Stimulated activated CD8-positive, alpha-beta memory T cell treated with anti-CD3 and anti-CD28 coated beads, Interleukin-4, amount 100 ng/mL, for 4 hours (primary cell): ENCODE measurements at regions not wholly inside any gene's neighbourhood (a gene's known extent, or its start where the extent isn't known, plus 50 kb on each side); places are given as distances from the start of the nearest gene placed in this dataset.

Experiments used
- DNase-seq, 2 donors: peaks; one replicate each; pipeline ENCODE4 v3.0.0-alpha.2; 2020; ENCODE audit warnings: low read depth in 2 of 2, low spot score in 1 of 2

DNA sequence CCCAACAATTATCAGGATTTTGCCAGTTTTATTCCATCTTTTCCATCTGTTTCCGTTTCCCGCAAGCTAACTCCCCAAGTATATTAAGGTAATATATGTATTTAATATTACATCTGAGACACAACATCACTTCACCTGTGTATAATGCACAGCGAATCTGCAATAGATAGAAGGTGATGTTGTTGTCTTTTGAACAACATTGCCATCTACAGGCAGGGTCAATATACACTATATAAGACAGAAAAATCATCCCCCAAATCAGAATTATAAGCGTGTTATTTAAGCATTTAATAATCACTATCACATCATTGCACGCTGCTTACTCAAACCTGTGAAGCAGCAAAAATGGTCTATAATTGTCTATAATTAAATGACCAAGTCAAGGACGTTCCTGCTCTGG, 1115.5 kb downstream of the NLGN4X start:
- no peak for DNase-seq

DNA sequence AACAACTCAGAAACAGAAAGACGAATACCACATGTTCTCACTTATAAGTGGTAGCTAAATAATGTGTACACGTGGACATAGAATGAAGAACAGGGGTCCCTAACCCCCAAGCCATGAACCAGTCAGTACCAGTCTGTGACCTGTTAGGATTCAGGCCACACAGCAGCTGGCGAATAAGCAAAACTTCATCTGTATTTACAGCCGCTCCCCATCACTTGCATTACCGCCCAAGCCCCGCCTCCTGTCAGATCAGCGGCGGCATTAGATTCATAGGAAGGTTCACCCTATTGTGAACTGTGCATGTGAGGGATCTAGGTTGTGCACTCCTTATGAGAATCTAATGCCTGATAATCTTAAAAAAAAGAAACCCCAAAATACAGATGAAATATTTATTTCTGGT, 1128.7 kb downstream of the NLGN4X start:
- DNase-seq = no peak

DNA sequence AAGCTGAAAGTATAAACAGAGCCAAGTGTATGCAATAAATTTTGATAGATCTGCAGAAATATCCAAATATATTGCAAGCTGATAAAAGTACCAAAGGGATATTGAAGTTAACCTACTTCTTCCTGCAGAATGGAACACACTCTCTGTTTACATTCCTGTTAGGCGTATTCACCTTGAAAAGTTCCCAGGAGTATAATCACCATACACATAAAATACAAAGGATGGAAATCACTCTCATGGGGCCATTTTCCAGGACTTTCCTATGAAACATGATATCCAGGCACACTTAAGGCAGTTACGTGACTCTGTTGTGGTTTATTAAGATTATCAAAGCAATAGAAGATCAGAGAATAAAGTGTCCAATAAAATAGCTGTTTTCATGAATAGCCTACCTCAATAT, 1142.3 kb downstream of the NLGN4X start:
- no peak for DNase-seq

DNA sequence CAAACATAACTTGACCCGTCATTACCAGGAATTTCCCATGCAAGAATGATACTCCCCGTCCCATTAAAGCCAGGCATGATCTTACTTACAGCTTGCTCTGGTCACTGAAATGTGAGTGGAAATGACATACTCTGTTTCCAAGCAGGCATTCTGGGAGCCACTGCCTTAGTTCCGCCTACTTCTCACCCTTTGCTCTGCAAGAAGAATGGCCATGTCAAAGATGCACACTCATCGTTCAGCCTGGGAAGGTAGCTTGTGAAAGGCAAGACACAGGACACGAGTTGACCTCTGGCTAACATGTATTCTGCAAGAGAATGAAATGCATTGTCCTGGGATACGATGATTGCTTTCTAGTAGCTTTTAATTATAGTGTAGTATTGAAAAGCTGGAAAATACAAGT, 1144.4 kb downstream of the NLGN4X start:
- no peak for DNase-seq

DNA sequence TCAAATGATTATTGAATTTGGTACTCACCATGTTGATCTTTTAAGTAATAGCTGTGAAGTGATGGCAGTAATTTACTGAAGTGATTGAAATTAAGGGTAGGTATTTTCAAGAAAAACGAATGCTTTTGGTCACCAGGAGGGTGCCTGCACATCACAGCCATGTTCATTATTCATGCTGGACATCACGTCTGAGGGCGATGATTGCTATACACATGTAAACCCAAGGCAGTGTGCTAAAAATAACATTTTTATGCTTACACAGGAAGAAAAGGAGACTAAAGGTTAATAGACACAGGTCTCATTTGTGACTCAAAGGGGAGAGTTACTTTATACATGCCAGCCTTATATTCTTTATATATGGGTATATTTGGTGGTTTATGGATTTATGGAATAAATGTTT, 1146.0 kb downstream of the NLGN4X start:
- no peak for DNase-seq

DNA sequence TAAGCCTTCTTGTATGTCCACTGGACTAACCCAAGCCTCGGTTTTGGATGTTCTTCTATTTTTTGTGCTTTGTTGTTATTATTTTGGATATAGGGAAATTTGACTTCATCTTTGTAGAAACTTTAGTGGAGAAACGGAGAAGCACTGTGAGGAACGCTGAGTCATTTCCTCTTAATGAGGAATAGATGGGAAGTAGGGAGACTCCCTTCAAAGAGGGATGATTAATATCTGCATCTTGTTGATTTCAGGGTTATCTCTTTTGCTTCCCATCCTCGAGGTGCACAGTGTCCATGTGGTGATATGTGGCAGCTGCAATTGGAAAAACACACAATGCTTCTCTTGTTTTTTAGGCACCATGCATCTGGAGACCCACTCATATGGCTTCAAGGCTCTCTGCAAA, 1147.9 kb downstream of the NLGN4X start:
- no peak for DNase-seq

GRCh38 chrX:5068550-5068949, 1160.1 kb downstream of the NLGN4X start:
- no peak for DNase-seq

DNA sequence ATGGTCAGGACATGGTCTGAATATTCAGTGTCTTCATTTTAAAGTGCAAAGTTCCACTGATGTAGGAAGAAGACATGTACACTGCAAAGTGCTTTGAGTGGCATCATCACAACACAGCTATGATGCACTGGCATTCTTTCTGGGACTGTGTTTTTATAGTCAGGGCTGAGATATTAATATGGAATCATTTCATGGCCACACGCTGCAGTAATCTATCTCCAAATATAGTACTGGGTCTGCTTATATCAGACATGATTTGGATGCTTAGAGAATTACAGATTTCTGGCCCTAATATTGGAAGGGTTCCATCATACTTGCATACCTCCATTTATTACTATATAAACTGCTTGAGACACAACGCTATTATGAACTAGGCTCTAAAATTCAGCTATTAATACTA, 1170.9 kb downstream of the NLGN4X start:
- DNase-seq = no peak

DNA sequence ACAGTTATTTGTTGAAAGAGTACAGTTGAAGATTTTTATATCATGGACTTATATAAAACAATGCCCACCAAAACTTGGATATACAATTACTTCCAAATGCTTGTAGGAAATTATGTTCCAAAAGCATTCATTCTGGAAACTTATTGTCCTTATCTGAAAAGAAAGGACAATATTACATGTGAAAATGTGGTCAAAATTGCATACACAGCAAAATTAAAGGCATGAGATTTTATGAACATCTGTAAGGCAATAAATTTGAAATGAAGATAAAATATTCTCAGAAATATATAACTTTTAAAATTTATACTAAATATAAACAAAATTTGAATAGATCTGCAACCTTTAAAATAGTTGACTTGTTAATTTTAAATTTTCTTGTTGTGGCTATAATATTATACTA, 1173.8 kb downstream of the NLGN4X start:
- DNase-seq = no peak

DNA sequence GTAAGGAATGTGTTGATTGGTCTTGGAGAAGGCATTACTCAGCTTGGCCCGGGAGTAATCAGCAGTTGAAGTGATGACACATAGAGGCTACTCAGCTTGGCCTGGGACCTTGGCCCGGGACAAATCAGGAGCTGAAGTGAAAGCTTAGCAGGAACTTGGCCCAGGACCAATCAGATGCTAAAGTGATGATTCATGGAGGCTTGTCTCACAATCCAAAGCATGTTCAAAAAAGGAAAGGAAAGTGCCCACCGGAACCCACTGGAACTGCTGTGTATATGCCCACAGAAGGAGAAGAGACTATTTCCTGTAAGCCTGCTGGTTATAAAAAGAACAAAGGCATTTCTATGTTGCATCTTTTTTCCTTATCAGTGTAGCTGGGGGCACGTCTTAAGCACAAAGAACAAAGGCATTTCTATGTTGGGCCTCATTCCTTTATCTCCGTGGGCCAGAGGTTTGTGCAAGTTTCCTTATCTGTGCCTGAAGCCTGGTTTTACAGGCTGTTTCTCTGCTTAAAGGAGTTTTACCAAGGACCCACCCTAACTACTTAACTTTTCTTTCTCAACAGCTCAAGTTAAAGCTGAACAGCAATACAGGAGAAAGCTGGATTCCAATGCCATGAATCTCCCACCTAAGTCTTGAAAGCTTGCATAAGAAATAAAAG, 1176.7 kb downstream of the NLGN4X start:
- no peak for DNase-seq

GRCh38 chrX:5042563-5042962, 1186.1 kb downstream of the NLGN4X start:
- DNase-seq = no peak

GRCh38 chrX:5031792-5032191, 1196.9 kb downstream of the NLGN4X start:
- no peak for DNase-seq

DNA sequence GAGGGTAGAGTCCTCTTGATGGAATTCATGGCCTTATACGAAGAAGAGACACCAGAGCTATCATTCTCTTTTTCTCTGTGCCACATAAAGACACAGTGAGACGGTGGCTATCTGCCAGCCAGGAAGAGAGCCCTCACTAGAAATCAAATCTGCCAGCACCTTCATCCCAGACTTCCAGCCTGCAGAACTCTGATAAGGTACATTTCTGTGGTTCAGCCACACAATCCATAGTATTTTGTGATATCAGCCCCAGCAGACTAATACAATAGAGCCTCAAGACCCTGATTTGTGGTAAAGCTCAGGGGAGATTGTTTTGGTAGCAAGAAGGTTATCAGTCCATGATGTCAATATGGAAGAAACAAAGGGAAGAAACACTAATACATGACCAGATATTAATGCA, 1213.2 kb downstream of the NLGN4X start:
- no peak for DNase-seq

- DNase-seq = no peak
Measured at GRCh38 chrX:4994855-4995254, 1233.8 kb downstream of the NLGN4X start.

DNA sequence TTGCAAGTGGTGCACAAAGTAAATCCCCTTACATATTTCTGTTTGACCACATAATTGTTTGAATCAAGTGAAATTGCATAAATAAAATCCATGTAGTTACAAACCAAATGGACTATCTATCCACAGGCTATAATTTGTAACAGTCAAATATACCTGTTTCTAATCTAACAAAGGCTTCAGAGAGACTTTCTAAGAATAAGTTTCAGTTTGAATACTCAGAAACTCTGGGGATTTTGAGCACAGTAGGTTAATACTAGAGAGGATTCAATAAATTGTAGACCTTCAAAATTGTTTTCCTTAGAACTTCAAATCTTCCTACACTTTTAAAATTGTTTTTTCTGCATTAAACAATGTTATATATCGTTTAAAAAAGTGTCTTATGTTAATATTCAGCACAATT, 1250.1 kb downstream of the NLGN4X start:
- DNase-seq = no peak

DNA sequence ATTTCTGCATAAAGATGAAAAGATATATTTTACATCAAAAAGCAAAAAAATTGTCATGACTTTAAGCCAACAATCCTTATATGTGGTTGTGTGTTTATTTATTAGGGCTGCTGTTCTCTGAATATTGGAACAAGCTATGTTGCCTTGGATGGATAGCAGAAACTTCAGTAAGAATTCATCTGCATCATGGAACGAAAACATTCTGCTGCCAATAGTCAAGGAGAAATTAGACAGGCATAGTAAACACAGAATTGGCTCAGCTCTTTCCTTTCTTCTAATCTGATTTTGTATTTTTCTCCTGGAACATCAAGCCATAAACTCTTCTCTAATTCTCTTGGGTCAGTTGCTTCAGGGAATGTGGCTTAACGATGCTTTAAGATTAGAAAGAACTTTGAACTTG, 1257.0 kb downstream of the NLGN4X start:
- no peak for DNase-seq

DNA sequence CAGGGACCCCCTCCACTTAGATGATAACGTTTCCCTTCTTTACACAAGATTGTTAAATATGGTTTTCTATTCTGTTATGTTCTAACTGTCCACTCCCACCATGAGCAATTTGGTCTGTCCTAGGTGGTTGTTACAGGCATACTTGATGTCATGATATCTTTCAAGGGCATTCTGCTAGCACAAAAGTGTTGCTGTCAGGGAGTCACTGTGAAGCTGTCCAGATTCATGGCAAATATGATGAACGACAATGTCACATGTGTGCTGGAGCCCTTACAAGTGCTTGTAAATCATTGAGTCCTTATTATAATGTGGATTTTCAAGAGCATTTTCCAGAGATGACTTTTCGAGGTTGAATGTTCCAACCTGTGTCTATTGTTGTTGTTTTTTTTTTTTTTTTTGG, 1250.7 kb upstream of the PRKX start:
- DNase-seq = no peak

DNA sequence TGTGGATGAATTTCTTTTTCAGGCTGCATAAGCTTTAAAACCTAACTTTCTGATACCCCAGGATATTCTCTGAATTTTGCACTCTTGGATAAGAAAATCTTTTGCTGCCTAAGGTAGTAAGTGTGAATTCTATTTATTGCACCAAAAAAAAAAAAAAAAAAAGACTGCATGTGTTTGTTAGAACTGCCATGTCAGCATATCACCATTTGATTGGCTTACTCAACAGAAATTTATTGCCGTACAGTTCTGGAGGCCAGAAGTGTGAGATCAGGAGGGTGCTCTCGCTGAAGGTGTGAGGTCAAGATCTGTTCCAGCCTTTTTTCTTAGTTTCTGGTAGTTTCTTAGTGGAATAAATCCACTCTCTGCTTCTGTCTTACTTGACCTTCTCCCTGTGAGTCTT, 1250.0 kb upstream of the PRKX start:
- DNase-seq = no peak

DNA sequence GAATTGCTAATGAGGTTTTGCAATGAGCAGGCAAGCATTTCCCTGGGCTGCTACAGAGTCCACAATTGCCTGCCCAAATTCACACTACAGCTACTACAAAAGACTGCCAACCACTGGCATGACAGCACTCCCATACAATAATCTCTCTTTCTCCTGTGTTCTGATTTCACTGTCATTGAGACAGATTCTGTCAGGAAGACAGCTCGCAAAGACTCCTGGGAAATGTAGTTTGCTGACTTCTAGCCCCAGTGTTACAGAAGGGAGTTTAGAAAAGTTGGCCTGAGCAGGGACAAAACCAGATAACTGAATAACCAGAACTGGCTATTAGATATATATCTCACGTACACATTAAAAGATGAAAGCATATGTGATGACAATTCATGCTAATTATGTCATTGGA, 1231.3 kb upstream of the PRKX start:
- no peak for DNase-seq

DNA sequence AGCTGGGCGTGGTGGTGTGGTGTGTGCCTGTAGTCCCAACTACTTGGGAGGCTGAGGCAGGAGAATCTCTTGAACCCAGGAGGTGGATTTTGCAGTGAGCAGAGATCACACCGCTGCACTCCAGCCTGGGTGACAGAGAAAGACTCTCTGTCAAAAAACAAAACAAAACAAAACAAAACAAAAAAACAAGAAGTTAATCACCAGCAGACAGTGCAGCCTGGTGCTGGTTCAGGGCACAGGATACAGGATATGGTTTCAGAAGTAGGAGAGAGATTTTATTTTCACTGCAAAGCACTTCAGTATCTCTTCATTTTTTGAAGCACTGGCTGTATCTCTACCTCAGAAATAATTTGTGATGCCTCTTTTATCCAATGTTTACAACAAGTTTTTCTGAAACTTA, 1222.9 kb upstream of the PRKX start:
- DNase-seq = no peak

- DNase-seq = no peak
Measured at GRCh38 chrX:4935846-4936245, 1222.4 kb upstream of the PRKX start.

DNA sequence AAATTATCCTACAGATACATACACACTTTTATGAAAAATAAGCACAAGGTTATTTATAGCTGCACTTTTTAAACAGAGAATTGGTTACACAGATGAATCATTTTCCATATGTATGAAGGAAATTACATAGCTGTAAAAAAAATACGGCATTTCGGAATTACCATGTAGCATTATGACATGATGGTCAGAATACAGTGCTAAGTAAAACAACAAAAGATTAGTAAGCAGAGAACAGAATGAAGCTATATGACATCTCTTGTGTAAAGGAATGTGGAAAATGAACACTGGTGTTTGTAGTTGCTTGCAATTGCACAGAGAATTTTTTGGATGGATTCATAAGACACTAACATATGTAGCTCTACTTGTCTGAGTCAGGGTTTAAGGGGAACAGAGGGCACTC, 1222.0 kb upstream of the PRKX start:
- no peak for DNase-seq

GRCh38 chrX:4932790-4933189, 1219.3 kb upstream of the PRKX start:
- no peak for DNase-seq

DNA sequence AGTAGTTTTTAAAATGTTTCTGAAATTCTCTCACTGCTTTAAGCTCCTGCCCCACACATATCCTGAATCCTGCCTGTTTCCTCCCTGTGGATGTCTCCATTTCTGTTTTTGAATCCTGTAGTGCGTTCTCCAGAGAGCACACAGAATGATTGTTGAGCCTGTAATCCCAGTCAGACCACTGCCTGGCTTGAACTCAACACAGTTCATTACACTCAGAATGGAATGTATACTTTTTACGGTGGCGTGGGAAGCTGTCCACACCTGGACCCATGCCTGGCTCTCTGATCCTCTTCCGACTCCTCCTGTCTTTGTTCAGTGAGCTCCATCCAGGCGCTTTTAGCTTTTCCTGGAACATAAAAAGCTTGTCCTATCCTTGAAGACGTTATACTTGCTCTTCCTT, 1217.0 kb upstream of the PRKX start:
- DNase-seq = no peak
